ENCODE measurements at regions not wholly inside any gene's neighbourhood (a gene's known extent, or its start where the extent isn't known, plus 50 kb on each side); places are given as distances from the start of the nearest gene placed in this dataset.

DNA sequence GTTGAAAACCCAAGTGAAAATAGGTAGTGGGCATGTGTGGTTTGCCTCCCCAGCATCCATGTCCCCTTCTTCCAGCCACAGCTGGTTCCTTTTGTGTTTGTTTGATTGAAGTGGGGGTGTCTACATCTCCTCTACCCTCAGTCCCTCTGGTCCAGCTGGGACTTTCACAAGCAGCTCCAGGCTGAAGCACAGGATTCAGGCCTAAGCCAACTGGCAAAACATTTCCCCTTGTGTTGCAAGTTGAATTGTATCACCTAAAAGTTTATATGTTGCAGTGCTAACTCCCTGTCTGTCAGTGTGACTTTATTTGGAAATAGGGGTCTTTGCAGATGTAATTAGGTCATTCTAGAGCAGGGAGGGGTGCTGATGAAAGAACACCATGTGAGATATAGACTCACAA lies 205.9 kb upstream of the ASIC2 start:
- H4K20me1 ChIP-seq (ENCODE audit: insufficient read depth, low read length) = no peaks in the 10 kb centered on the region
- no TSS peak for BruUV-seq (replicated peaks)
- H3K4me3 ChIP-seq (replicated peaks in 1 of 3; ENCODE audit: insufficient read depth in 1 of 3, low read depth in 2 of 3, low read length in 3 of 3) = no peak overlapping the region
- ATAC-seq = no peak
- H3K79me2 ChIP-seq (ENCODE audit: insufficient read depth, low read length) = no peaks in the 10 kb centered on the region
- H3K36me3 ChIP-seq (replicated peaks in 1 of 2; ENCODE audit: control insufficient read depth in 1 of 2, insufficient read depth in 2 of 2, low read length in 2 of 2) = no peaks in the 10 kb centered on the region
- H3K9ac ChIP-seq (ENCODE audit: insufficient read depth, low read depth, low read length) = no peak overlapping the region
- CTCF ChIA-PET (ENCODE audit: low intra/inter-chr PET ratio, low total read pairs) = no interaction called here
- DNase-seq (ENCODE audit: low spot score) = no peak
- POLR2A ChIA-PET = no interaction called here
- intact Hi-C loops (cut with micrococcal nuclease; ENCODE audit: unreplicated experiment) = no loop called here
- no peak for FAIRE-seq
- H3K4me2 ChIP-seq (ENCODE audit: low read depth, low read length) = no peak overlapping the region
- no peak overlapping the region for H2AFZ ChIP-seq (ENCODE audit: low read length)
- H3K27ac ChIP-seq (ENCODE audit: extremely low read length, insufficient read depth, low read length) = no peak overlapping the region
- no peaks in the 10 kb centered on the region for H3K9me3 ChIP-seq (ENCODE audit: low read length)
- no peaks in the 10 kb centered on the region for H3K4me1 ChIP-seq (ENCODE audit: insufficient read depth, low read length)
- H3K27me3 ChIP-seq (ENCODE audit: control insufficient read depth in 1 of 2, insufficient read depth in 2 of 2, low read length in 2 of 2) = no peaks in the 10 kb centered on the region
- in situ Hi-C loops (cut with HindIII; ENCODE audit: extremely low pct_ligation_motif_present, low pct_unique_long_range_greater_than_20kb) = no loop called here
- TF ChIP-seq ZNF768 (CRISPR knock-in tag; IDR thresholded peaks at IDR 0.05) (no peak), THYN1 (CRISPR knock-in tag; IDR thresholded peaks at IDR 0.05; ENCODE audit: borderline replicate concordance, low read depth) (no peak), MYNN (CRISPR knock-in tag; IDR thresholded peaks at IDR 0.05; ENCODE audit: low read depth) (no peak), NBN (conservative IDR thresholded peaks at IDR 0.05) (no peak), PHB2 (IDR thresholded peaks at IDR 0.05; ENCODE audit: partially characterized antibody) (no peak), ZNF431 (CRISPR knock-in tag; IDR thresholded peaks at IDR 0.05; ENCODE audit: borderline replicate concordance, low read depth) (no peak), ZZZ3 (CRISPR knock-in tag; IDR thresholded peaks at IDR 0.05; ENCODE audit: borderline replicate concordance) (no peak), AKAP8 (CRISPR knock-in tag; IDR thresholded peaks at IDR 0.05) (no peak), HOXA9 (CRISPR knock-in tag; IDR thresholded peaks at IDR 0.05; ENCODE audit: borderline replicate concordance) (no peak), ZNF839 (CRISPR knock-in tag; IDR thresholded peaks at IDR 0.05; ENCODE audit: borderline replicate concordance) (no peak), MXI1 (IDR thresholded peaks at IDR 0.05; ENCODE audit: borderline replicate concordance, low read depth, low read length) (no peak), GFI1 (CRISPR knock-in tag; IDR thresholded peaks at IDR 0.05; ENCODE audit: borderline replicate concordance) (no peak), ATM (IDR thresholded peaks at IDR 0.05; ENCODE audit: borderline replicate concordance) (no peak), ZNF672 (CRISPR knock-in tag; IDR thresholded peaks at IDR 0.05) (no peak), HES4 (CRISPR knock-in tag; IDR thresholded peaks at IDR 0.05; ENCODE audit: borderline replicate concordance) (no peak)
- TF ChIP-seq, protein P1, sequence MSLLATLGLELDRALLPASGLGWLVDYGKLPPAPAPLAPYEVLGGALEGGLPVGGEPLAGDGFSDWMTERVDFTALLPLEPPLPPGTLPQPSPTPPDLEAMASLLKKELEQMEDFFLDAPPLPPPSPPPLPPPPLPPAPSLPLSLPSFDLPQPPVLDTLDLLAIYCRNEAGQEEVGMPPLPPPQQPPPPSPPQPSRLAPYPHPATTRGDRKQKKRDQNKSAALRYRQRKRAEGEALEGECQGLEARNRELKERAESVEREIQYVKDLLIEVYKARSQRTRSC (CRISPR knock-in tag; IDR thresholded peaks at IDR 0.05; ENCODE audit: low read depth) = no peak
- TF ChIP-seq, protein P2, sequence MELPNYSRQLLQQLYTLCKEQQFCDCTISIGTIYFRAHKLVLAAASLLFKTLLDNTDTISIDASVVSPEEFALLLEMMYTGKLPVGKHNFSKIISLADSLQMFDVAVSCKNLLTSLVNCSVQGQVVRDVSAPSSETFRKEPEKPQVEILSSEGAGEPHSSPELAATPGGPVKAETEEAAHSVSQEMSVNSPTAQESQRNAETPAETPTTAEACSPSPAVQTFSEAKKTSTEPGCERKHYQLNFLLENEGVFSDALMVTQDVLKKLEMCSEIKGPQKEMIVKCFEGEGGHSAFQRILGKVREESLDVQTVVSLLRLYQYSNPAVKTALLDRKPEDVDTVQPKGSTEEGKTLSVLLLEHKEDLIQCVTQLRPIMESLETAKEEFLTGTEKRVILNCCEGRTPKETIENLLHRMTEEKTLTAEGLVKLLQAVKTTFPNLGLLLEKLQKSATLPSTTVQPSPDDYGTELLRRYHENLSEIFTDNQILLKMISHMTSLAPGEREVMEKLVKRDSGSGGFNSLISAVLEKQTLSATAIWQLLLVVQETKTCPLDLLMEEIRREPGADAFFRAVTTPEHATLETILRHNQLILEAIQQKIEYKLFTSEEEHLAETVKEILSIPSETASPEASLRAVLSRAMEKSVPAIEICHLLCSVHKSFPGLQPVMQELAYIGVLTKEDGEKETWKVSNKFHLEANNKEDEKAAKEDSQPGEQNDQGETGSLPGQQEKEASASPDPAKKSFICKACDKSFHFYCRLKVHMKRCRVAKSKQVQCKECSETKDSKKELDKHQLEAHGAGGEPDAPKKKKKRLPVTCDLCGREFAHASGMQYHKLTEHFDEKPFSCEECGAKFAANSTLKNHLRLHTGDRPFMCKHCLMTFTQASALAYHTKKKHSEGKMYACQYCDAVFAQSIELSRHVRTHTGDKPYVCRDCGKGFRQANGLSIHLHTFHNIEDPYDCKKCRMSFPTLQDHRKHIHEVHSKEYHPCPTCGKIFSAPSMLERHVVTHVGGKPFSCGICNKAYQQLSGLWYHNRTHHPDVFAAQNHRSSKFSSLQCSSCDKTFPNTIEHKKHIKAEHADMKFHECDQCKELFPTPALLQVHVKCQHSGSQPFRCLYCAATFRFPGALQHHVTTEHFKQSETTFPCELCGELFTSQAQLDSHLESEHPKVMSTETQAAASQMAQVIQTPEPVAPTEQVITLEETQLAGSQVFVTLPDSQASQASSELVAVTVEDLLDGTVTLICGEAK (IDR thresholded peaks at IDR 0.05) = no peak
- TF ChIP-seq, protein P2 (CRISPR knock-in tag; IDR thresholded peaks at IDR 0.05) = no peak

Measured in HepG2 (cell line).